ENCODE measurements at regions not wholly inside any gene's neighbourhood (a gene's known extent, or its start where the extent isn't known, plus 50 kb on each side); places are given as distances from the start of the nearest gene placed in this dataset.

GRCh38 chr5:115396688-115397087, 100.2 kb upstream of the CCDC112 start:
- no peak for DNase-seq (ENCODE audit: low read depth)
- no peak for TF ChIP-seq CTCF (IDR thresholded peaks at IDR 0.05; ENCODE audit: insufficient read depth, low read depth, low read length, missing control alignments)
- H3K4me3 ChIP-seq (ENCODE audit: low read length) = no peak overlapping the region

- DNase-seq (ENCODE audit: low read depth) = no peak
- no peak overlapping the region for H3K4me3 ChIP-seq (ENCODE audit: low read length)
- no peak for TF ChIP-seq CTCF (IDR thresholded peaks at IDR 0.05; ENCODE audit: insufficient read depth, low read depth, low read length, missing control alignments)
These were observed 99.6 kb upstream of the CCDC112 start for GRCh38 chr5:115396081-115396480.

GRCh38 chr5:115394531-115394930, 98.1 kb upstream of the CCDC112 start:
- DNase-seq (ENCODE audit: low read depth) = no peak
- H3K4me3 ChIP-seq (ENCODE audit: low read length) = no peak overlapping the region
- no peak for TF ChIP-seq CTCF (IDR thresholded peaks at IDR 0.05; ENCODE audit: insufficient read depth, low read depth, low read length, missing control alignments)

GRCh38 chr5:115393239-115393638, 96.8 kb upstream of the CCDC112 start:
- no peak for DNase-seq (ENCODE audit: low read depth)
- TF ChIP-seq CTCF (IDR thresholded peaks at IDR 0.05; ENCODE audit: insufficient read depth, low read depth, low read length, missing control alignments) = no peak
- no peak overlapping the region for H3K4me3 ChIP-seq (ENCODE audit: low read length)

- H3K4me3 ChIP-seq (ENCODE audit: low read length) = no peak overlapping the region
- no peak for DNase-seq (ENCODE audit: low read depth)
- TF ChIP-seq CTCF (IDR thresholded peaks at IDR 0.05; ENCODE audit: insufficient read depth, low read depth, low read length, missing control alignments) = no peak
These were observed 96.2 kb upstream of the CCDC112 start for GRCh38 chr5:115392611-115393010.

- H3K4me3 ChIP-seq (ENCODE audit: low read length) = no peak overlapping the region
- no peak for TF ChIP-seq CTCF (IDR thresholded peaks at IDR 0.05; ENCODE audit: insufficient read depth, low read depth, low read length, missing control alignments)
- DNase-seq (ENCODE audit: low read depth) = no peak
These were observed 95.3 kb upstream of the CCDC112 start for GRCh38 chr5:115391780-115392179.

GRCh38 chr5:115389799-115390382, 93.4 kb upstream of the CCDC112 start:
- peak; percentile 41 for TF ChIP-seq CTCF (IDR thresholded peaks at IDR 0.05; ENCODE audit: insufficient read depth, low read depth, low read length, missing control alignments)
- DNase-seq (ENCODE audit: low read depth) = peak; percentile 16
- no peak overlapping the region for H3K4me3 ChIP-seq (ENCODE audit: low read length)

Data from epithelial cell of esophagus (primary cell).